ENCODE measurements at regions not wholly inside any gene's neighbourhood (a gene's known extent, or its start where the extent isn't known, plus 50 kb on each side); places are given as distances from the start of the nearest gene placed in this dataset.

DNA sequence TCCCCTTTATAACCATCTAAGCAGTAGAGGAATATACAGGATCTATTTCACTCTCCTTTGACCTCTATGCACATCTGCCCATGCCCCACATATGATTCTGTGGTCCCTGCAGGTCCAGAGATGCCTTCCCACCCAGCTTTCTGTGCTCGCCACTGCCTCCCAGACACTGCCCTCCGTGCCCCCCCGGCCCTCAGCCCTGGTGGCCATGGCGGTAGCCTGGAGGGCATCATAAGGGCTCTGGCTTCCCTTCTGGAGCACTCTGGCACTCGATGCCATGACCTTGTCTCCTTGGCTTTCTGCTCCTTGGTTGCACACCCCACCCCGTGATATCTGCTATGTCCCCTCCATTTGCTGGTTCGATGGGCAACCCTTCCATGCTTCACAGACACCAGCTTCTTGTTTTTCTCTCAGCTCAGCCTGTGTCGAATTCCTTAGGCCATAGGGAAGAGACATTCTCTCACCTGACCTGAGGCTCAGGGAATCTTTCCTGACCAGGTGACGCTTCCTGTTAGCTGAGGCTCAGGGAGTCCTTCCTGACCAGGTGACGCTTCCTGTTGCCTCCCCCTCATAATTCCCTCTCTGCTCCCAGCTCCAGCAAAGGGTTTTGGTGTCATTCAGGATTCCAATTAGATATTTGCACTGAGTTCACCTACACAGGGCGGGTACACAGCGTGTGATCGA is 100.4 kb upstream of the GLI3 start:
- TF ChIP-seq, protein P1, sequence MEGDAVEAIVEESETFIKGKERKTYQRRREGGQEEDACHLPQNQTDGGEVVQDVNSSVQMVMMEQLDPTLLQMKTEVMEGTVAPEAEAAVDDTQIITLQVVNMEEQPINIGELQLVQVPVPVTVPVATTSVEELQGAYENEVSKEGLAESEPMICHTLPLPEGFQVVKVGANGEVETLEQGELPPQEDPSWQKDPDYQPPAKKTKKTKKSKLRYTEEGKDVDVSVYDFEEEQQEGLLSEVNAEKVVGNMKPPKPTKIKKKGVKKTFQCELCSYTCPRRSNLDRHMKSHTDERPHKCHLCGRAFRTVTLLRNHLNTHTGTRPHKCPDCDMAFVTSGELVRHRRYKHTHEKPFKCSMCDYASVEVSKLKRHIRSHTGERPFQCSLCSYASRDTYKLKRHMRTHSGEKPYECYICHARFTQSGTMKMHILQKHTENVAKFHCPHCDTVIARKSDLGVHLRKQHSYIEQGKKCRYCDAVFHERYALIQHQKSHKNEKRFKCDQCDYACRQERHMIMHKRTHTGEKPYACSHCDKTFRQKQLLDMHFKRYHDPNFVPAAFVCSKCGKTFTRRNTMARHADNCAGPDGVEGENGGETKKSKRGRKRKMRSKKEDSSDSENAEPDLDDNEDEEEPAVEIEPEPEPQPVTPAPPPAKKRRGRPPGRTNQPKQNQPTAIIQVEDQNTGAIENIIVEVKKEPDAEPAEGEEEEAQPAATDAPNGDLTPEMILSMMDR (IDR thresholded peaks at IDR 0.05 in 4 of 5, conservative IDR thresholded peaks at IDR 0.05 in 1 of 5), result no peak
- no peak for TF ChIP-seq POLR2A (IDR thresholded peaks at IDR 0.05)

Measured in gastrocnemius medialis (tissue), 4 donors.